HFF-Myc (cell line): ENCODE measurements at regions not wholly inside any gene's neighbourhood (a gene's known extent, or its start where the extent isn't known, plus 50 kb on each side); places are given as distances from the start of the nearest gene placed in this dataset.

Source experiments
- DNase-seq: peaks from one replicate; pipeline ENCODE4 v3.0.0-alpha.2; 2011; ENCODE audit warnings: low read depth; ENCODE audit errors: extremely low read depth
- H3K4me3 ChIP-seq: replicated peaks from 2 replicates; pipeline ENCODE4 v1.5.1; 2011; ENCODE audit warnings: low read depth, mild to moderate bottlenecking, control low read depth, low read length
- CTCF ChIP-seq: IDR thresholded peaks from 2 replicates; pipeline ENCODE4 v1.5.1; 2012; ENCODE audit warnings: mild to moderate bottlenecking, low read depth, low read length, control low read depth; ENCODE audit errors: missing control alignments

- DNase-seq, result no peak
- no peak overlapping the region for H3K4me3 ChIP-seq
- no peak for TF ChIP-seq CTCF
These were observed 400.4 kb upstream of the PODXL start for GRCh38 chr7:131956864-131957263.

- TF ChIP-seq CTCF, result no peak
- H3K4me3 ChIP-seq, result no peak overlapping the region
- DNase-seq, result no peak
These were observed 399.3 kb upstream of the PODXL start for GRCh38 chr7:131955679-131956078.

- DNase-seq, result no peak
- no peak overlapping the region for H3K4me3 ChIP-seq
- no peak for TF ChIP-seq CTCF
These were observed 396.8 kb upstream of the PODXL start for GRCh38 chr7:131953184-131953583.

- TF ChIP-seq CTCF, result no peak
- no peak overlapping the region for H3K4me3 ChIP-seq
- no peak for DNase-seq
These were observed 395.9 kb upstream of the PODXL start for GRCh38 chr7:131952365-131952764.

GRCh38 chr7:131950758-131951157 is 394.3 kb upstream of the PODXL start:
- no peak overlapping the region for H3K4me3 ChIP-seq
- DNase-seq, result no peak
- no peak for TF ChIP-seq CTCF

- DNase-seq, result no peak
These were observed 393.2 kb upstream of the PODXL start for GRCh38 chr7:131949659-131950058.

More at GRCh38 chr7:131949659-131950058, 393.2 kb upstream of the PODXL start:
- no peak for TF ChIP-seq CTCF
- H3K4me3 ChIP-seq, result no peak overlapping the region
